ENCODE measurements at regions not wholly inside any gene's neighbourhood (a gene's known extent, or its start where the extent isn't known, plus 50 kb on each side); places are given as distances from the start of the nearest gene placed in this dataset.
A peak's percentile ranks its signal among the peaks of the same experiment; 100 is the strongest.

DNA sequence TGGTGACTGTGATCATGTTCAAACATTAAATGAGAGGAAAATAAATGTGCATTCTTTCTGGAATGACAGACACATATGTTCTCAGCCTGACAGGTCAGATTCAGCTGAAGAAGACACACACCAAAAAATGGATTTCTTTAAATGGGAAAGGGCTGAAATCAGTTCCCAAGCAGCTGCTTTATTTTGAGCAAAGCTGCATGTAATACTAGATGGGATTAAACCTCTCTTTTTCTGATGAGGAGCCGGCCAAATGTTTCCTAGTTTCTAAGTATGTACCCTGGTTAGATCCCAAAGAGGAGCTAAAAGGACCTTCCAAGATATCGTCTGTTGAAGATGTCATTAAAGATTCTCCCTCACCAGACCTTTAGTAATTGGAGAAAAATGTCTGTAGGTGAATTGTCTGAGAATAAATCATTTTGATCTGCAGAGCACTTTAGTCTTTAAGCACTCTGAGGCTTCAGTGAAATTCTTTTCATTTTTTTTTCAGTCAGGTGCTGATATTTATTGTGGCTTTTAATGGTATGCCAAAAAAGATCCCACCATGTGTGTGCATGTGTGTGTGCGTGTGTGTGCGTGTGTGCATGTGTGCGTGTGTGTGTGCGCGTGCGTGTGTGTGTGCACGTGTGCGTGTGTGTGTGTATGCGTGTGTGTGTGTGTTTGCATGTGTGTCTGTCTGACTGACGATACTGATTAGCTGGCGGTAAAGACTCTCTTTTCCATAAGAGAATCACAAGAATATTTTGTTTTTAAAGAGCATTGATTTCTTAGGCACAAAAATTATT is 175.8 kb downstream of the IRS1 start:
- DNase-seq (ENCODE audit: extremely low read depth, low read depth) = no peak

DNA sequence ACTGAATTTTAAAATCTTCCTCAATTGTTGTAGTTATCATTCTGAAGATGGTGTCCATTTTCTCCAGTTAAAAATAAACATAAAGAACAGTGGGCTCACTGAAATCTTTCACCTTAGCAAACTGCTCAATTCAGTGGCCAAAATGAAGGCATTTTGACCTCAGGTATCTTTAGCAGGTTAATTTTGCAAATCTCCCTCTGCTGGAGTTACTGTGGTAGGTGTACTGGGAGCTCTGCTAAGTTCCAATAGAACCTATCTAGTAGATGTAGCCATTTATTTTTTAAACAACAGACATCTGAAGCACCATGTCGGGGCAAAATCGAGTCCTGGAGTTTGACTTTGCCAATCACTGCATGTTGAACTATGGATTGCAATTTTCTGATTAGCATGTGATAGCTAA is 177.1 kb downstream of the IRS1 start:
- DNase-seq (ENCODE audit: extremely low read depth, low read depth) = no peak

DNA sequence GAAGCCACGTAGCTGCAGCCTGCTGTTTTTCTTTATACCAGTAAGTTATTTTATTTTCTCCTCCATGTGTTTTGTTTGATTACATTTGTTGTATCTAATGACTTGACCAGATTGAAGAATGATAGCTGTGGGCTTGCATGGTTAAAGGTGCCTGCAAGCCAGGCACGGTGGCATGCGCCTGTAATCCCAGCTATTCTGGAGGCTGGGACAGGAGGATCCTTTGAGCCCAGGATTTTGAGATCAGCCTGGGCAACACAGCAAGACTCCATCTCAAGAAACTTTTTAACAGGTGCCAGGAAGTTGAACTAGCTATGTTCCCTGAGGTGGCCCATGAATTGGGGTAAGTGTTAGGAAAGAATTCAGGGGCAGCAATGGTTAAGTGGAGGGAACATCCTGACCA is 179.4 kb downstream of the IRS1 start:
- no peak for DNase-seq (ENCODE audit: extremely low read depth, low read depth)

DNA sequence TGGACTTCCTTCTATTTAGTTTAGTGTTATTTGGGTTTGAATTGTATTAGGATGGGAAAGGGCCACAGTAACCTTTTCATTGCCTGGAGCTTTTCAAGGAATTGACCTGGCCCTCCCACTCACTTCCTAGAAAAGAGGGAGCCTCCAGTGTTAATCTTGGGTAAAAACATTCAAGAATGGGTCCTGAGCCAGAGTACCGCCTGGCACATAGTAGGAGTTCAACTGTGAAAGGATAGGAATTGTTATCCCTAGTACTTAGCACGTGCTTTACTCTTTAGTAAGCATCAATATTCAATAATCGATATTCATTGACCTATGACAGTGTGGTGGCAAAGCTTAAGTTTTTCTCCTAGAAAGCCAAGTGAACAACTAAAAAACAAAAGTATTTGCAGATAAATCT is 179.9 kb downstream of the IRS1 start:
- no peak for DNase-seq (ENCODE audit: extremely low read depth, low read depth)

DNA sequence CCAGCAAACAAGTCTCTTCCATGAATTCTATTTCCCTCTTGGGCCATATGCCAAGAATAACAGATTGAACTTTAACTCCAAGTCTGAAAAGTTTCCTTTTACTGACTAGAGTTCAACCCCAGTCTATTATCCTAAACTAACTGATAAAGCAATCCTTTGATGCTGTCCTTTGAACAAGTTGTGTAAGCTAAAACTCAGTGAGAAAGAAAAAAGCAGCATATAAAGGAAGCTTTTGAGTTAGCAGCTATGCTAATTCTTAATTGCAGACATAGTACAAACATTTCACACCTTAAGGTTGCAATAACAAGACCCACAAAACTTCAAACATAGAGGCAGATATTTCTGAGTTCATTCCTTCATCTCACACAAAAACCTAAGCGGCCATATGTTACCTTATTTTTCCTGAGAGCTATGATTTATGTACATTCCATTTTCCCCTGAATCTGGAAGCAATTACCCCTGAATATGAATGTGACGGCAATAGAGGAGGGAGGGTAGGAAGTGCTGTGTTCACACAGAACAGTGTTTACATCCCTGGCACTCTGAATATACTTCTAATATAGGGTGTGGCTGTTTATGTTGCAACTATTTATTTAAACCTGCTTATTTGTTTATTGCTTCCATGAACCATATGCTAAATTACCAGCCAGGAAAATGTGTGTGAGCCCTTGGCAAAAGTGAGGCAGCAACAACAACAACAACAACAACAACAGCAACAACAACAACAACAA is 180.6 kb downstream of the IRS1 start:
- DNase-seq (ENCODE audit: extremely low read depth, low read depth) = peak; percentile 74

DNA sequence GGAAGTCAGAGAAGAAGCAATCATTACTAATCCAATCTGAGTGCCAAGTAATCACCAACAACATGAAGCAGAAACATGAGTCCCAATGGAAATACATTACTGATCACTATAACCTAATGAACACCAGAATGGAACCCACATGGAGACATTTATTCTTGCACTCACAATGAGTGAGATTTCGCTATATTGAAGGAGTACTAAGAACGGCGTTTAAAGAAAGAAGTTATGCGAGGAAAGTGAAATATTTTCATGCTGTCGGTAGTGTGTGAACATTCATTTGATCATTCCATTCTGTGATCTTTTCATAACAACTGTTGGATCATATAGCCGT is 181.1 kb downstream of the IRS1 start:
- DNase-seq (ENCODE audit: extremely low read depth, low read depth) = no peak

DNA sequence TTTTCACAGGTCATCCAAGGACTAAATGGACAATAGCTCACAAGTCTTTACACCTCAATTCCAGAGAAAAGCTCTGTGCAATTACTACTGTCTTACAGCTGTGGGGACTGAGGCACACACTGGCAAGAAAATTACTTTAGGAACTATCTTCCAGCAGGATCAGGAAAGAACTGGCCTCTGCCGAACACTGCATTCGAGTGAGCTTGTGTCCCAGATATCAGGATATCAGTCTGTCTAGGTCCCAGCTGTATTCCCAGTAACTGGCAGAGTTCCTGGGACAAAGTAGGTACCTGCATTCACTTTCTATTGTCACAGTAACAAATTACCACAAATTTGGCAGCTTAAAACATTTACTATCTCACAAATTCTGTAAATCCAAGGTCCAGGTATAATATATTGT is 183.7 kb downstream of the IRS1 start:
- DNase-seq (ENCODE audit: extremely low read depth, low read depth) = no peak

DNA sequence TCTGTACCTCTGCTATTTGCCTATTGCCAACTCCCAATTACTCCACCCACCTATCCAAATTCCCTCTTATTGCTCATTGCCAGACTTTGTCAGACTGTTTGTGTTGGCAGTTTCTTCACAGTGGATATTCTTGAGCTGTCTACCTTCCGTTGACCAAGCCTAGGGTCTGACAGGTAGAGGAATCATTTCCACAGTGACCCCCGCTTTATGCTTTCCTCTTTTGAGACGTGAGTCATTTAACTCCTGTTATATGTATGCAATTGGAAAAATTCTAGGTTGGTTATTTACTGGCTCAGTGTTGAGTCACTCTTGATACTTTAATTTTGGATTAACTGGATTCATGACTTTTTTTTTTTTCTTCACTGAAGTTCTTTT is 187.7 kb downstream of the IRS1 start:
- no peak for DNase-seq (ENCODE audit: extremely low read depth, low read depth)

DNA sequence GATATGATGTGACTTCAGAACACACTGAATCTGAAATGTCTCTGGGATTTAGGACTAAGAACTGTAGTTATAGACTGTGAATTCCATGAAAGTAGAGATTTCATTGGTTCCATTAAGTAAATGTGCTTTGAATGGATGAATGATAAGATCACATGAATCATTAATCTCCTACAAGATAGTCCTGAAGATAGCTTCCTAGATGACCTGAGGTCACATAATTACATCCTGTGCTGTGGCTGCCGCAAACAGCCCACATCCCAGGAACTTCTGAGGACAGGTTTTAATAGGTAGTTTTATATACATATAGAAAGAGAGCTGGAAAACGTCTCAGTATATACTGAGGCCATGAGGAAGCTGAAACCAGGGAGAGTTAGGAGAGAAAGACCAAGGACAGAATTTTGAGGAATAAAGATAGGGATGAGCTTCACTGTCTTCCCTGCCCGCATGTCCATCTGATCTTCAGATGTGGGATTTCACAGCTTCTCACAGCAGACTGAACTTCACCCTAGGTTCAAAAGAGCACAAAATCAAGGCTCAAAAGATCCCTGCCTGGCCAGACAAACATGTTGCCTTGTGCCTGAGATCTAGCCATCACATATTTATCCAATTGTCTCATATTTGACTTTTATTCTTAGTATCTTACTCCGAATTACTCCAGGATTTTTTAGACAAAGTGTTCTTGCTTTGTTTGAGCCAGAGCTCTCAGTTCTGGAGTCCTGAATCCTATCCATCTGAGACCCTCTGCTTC is 188.2 kb downstream of the IRS1 start:
- no peak for DNase-seq (ENCODE audit: extremely low read depth, low read depth)

DNA sequence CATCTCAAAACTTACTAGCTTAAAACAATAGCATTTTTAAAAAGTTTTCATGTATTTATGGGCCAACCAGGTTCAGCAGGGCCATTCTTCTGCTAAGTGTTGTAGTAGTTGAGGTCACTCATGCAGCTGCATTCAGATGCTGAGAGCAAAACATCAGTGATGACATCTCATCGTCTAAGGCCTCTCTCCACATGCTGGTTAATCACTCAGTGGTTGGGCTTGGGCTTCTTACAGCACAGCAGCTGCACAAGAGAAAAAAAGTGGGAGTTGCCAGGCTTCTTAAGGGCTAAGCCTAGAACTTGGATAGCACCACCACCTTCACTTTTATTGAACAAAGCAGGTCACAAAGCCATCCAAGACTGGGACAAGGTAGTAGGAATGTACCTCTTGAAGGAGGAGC is 190.3 kb downstream of the IRS1 start:
- no peak for DNase-seq (ENCODE audit: extremely low read depth, low read depth)

DNA sequence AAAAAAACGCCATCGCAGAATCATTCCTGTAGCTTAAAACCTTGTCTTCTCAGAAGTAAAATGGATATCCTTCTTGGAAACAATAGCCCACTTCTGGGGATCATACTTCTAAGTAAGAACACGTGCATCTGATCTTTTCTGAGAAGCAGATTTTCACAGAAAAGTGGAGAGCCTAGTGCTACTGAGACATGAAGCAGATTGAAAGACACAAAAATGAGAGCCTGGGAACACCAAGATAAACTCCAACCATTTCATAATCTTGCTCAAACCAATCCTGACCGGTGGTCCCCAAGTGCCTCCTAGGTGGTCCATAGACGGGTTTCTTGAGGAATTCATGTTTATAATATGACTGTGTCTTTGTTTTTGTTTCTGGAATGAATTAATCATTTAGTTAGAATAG is 191.2 kb downstream of the IRS1 start:
- no peak for DNase-seq (ENCODE audit: extremely low read depth, low read depth)

DNA sequence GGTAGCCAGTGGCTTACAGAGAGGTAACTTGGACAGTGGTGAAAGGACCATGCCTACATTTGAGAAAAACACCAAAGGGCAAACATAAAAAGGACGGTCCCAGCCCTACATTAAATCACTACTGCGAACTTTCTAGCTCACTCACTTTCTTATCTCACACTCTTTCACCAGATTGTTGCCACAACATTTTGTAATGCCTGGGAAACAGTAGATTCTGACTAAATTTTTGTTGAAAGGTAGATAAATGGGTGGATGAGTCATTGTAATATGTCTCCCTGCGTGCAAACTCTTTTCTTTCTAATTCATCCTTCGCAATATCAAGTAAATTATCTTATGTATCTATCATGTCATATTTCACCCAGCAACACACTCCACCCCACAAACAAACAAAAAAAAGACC is 192.2 kb downstream of the IRS1 start:
- DNase-seq (ENCODE audit: extremely low read depth, low read depth) = no peak

DNA sequence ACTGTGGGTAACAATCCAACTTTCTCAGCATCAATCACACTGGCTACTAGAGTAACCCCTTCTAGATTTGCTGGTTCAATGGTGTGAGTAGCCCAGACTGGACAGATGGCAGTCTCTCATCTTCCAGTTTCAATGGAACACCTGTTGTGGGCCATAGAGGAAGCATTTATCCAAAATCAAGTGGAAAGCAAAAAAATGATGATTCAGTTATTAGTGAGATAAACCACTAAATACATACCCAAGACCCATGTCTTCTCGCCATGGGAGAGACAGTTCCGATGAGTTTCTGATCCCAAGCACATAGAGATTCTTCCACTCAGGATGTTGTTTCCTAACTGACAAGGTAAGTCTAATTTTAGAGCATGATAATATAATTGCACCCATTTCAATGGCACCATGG is 194.0 kb downstream of the IRS1 start:
- no peak for DNase-seq (ENCODE audit: extremely low read depth, low read depth)

DNA sequence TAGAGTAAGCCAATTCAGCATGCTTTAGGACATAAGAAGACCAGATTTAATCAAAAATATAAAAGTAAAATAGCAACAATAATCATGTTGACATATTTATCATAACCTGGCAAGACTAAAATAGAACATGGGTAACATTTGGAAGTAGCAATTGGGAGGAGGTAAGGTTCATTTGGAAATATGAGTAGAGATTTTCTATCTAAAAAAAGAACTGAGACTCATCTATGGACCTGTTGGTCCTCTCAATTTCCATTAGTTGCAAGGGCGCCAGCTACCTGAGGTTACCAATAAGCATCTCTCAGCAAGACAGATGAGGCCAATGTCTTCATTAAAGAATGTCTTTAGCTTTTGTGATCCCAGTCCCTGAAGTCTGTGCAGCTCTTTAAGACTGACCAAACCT is 196.0 kb downstream of the IRS1 start:
- no peak for DNase-seq (ENCODE audit: extremely low read depth, low read depth)

DNA sequence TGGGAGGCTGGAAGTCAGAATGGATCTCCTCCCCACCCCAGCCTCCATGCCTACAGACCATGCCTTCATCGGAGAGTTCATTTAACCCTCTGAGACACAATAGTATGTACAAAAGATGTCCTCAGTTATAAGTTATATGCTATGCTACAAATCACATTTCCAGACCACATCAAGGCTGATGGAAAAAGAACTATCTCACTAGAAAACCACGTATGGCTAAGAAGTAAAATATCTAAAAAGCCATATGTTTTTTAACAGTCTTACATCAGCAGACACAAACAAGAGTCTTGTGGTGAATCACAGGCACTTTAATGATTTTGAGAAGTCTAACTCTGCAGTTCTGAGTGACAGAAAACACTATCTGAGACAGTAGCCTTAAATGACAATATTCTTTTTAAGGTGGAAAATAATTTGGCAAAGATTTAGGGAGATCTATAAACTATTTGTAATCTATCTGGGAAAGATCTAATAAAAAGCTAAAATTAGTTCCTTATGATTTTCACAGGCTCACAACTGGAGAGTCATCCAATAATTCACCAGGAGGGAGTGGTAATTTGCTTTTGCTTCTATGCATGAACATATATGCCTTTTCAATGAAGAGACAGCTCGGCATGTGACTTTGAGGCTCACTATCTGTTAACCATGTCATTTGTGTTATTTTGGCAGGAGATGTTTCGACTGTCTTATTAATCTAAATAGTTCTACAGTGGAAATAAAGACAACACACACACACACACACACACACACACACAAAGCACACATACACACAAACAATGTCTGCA is 197.5 kb downstream of the IRS1 start:
- no peak for DNase-seq (ENCODE audit: extremely low read depth, low read depth)

DNA sequence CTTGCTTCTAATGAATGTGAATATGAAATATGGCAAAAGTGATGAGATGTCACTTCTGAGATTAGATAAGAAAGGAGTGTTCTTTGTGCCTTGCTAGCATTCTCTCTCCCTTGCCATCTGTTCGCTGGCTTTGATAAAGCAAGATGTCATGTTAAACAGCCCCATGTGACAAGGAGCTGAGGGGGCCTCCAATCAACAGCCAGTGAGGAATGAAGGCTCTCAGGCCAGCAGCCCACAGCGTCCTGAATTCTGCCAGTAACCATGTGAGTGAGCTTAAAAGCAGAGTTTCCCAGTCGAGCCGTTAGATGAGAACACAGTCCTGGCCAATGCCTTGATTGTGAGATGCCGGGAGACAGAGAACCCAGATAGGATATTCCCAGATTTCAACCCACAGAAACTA is 198.8 kb downstream of the IRS1 start:
- no peak for DNase-seq (ENCODE audit: extremely low read depth, low read depth)

DNA sequence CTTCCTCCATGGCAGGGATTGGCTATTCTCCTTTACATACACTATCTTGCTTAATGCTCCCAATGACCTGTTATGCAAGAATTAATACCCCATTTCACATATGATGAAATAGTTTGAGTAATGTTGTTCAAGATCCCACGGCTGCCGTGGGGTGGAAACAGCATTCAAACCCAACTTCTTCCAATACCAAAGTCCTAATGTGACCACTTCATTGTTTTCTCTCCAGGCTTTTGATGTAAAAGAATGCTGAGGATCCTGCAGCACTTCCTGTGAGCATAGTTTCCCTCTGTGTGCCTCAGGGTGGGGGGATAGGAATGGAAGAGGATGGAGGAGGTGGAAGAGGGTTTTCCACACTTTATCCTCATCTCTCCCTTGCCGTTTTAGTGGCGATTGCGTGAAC is 199.4 kb downstream of the IRS1 start:
- DNase-seq (ENCODE audit: extremely low read depth, low read depth) = no peak

DNA sequence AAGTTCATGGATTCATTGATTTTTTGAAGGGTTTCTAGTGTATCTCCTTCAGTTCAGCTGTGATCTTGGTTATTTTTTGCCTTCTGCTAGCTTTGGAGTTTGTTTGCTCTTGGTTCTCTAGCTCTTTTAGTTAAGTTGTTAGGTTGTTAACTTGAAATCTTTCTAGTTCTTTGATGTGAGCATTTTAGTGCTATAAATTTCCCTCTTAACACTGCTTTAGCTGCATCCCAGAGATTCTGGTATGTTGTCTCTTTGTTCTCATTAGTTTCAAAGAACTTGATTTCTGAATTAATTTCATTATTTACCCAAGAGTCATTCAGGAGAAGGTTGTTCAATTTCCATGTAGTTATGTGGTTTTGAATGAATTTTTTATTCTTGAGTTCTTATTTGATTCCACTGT is 210.6 kb downstream of the IRS1 start:
- DNase-seq (ENCODE audit: extremely low read depth, low read depth) = no peak

DNA sequence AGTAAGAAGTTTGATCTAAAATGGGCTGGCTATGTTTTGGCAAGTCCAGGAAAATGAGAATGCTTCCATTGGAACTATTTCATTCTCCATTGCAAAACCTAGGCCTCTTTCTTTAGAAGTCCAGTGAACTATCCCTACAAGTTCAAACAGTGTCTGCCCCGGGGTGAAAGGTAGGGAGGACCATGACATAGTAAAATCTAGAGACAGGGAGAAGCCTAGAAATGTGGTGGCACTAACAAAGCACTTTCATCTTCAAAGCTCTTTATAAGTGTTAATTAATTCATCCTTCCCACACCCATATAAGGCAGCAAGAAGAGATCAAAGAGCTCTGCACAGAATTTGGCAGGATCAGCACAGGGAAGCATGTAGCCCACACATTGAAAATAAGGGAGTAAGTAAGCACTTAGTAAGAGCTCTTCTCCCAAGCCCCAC is 214.5 kb downstream of the IRS1 start:
- DNase-seq (ENCODE audit: extremely low read depth, low read depth) = no peak

DNA sequence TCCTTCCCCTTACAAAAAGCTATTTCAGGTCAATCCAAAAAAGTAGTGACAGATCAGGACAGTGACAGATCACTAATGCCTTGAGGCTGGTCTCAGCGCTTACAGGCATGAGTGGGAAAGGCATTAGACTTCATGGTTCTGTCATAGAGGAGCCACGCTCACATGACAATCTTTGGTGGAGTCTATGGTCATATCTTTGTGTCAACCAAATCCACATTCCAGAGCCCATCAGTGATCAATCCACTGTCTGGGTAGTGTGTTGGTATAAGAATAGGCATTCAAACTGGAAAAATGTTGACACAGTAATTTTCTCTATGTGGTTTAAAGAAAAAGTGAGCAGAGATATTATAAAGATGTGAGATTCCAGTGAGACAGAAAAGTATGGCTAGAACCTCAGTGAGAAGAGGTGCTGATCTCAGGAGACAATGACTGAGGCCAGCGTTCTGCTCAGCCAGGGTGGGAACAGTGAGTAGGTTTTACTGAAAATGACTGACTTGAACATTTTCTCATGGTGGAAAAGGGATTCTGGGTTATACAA is 215.0 kb downstream of the IRS1 start:
- DNase-seq (ENCODE audit: extremely low read depth, low read depth) = no peak

DNA sequence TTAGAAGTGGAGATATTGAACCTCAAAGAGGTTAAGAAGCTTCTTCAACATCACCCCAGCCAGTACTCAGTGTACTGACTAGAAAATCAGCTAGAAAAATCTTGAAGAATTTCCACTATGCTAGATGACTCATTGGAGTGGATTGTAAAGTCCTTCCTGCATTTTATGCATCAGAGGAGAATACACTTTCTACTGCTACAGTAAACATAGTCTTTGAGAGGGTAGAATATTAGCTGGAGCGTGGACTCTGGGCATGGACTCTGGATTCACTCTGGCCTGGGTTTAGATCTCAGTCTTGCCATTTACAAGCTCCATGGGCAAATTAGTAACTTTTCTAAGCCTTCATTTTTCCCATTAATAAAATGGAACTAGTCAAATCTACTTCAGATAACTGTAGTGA is 215.9 kb downstream of the IRS1 start:
- DNase-seq (ENCODE audit: extremely low read depth, low read depth) = peak; percentile 77
